WTC11 (cell line): ENCODE measurements at regions not wholly inside any gene's neighbourhood (a gene's known extent, or its start where the extent isn't known, plus 50 kb on each side); places are given as distances from the start of the nearest gene placed in this dataset.

ENCODE experiments used
- ATAC-seq: fragments of 200-7000 bp; cut with Tn5 transposase; 2 replicates; pipeline ENCODE4 v1.10.0; 2021; ENCODE audit warnings: mild to moderate bottlenecking, moderate library complexity
- CTCF ChIA-PET: fragments of 300-600 bp; sonication (Branson Sonifier 250); formaldehyde crosslinking; loops from one replicate; lab custom pipeline; 2021; ENCODE audit warnings: antibody characterized with exemption; lab: Charles Lee
- POLR2A ChIA-PET: fragments of 350-600 bp; sonication (Branson Sonifier 250); formaldehyde crosslinking; loops from one replicate; lab custom pipeline; 2021; ENCODE audit warnings: antibody characterized with exemption; lab: Charles Lee
- DNase-seq: peaks from one replicate; pipeline ENCODE4 v3.0.0; 2021; ENCODE audit warnings: low spot score
- H3K27ac Mint-ChIP-seq: 2 replicates; pipeline ENCODE4 v1.8.0; 2021; ENCODE audit warnings: mixed read lengths
- H3K27me3 Mint-ChIP-seq: 2 replicates; pipeline ENCODE4 v1.8.0; 2021; ENCODE audit warnings: low read depth, mild to moderate bottlenecking, moderate library complexity, mixed read lengths
- H3K36me3 Mint-ChIP-seq: 2 replicates; pipeline ENCODE4 v1.8.0; 2021; ENCODE audit warnings: mixed read lengths
- H3K4me1 Mint-ChIP-seq: 2 replicates; pipeline ENCODE4 v1.8.0; 2022; ENCODE audit warnings: mixed read lengths
- H3K4me3 Mint-ChIP-seq: 2 replicates; pipeline ENCODE4 v1.8.0; 2021; ENCODE audit warnings: mild to moderate bottlenecking, moderate library complexity, mixed read lengths
- H3K9me3 Mint-ChIP-seq: 2 replicates; pipeline ENCODE4 v1.8.0; 2021; ENCODE audit warnings: mixed read lengths
- ATF3 ChIP-seq: sonication (generic); formaldehyde crosslinking; conservative IDR thresholded peaks from 2 replicates; pipeline ENCODE4 v1.8.1; 2022; ENCODE audit warnings: mild to moderate bottlenecking, missing genetic modification reagents
- CREM ChIP-seq: sonication (generic); formaldehyde crosslinking; IDR thresholded peaks from 2 replicates; pipeline ENCODE4 v1.8.1; 2022; ENCODE audit warnings: mild to moderate bottlenecking, missing genetic modification reagents, moderate library complexity
- E2F1 ChIP-seq: sonication (generic); formaldehyde crosslinking; IDR thresholded peaks from 2 replicates; pipeline ENCODE4 v1.8.0; 2022; ENCODE audit warnings: mild to moderate bottlenecking, missing genetic modification reagents
- E2F4 ChIP-seq: sonication (generic); formaldehyde crosslinking; IDR thresholded peaks from 2 replicates; pipeline ENCODE4 v1.8.1; 2022; ENCODE audit warnings: low read depth, mild to moderate bottlenecking, moderate library complexity, missing genetic modification reagents, borderline replicate concordance
- ERG ChIP-seq: fragments of 250-450 bp; sonication (Bioruptor Pico); IDR thresholded peaks from 2 replicates; pipeline ENCODE4 v1.8.0; 2021; ENCODE audit warnings: mild to moderate bottlenecking
- GTF2I ChIP-seq: fragments of 250-450 bp; sonication (Bioruptor Pico); conservative IDR thresholded peaks from 2 replicates; pipeline ENCODE4 v1.4.0; 2021; ENCODE audit warnings: mild to moderate bottlenecking
- IRF2 ChIP-seq: sonication (generic); formaldehyde crosslinking; IDR thresholded peaks from 2 replicates; pipeline ENCODE4 v1.8.0; 2022; ENCODE audit warnings: low read depth, missing genetic modification reagents, borderline replicate concordance
- NFATC4 ChIP-seq: fragments of 250-450 bp; sonication (Bioruptor Pico); IDR thresholded peaks from 2 replicates; pipeline ENCODE4 v1.9.0; 2021; ENCODE audit warnings: mild to moderate bottlenecking
- OVOL2 ChIP-seq: fragments of 250-450 bp; sonication (Bioruptor Pico); IDR thresholded peaks from 2 replicates; pipeline ENCODE4 v1.9.0; 2021; ENCODE audit warnings: mild to moderate bottlenecking, borderline replicate concordance
- SMAD3 ChIP-seq: sonication (generic); formaldehyde crosslinking; IDR thresholded peaks from 2 replicates; pipeline ENCODE4 v1.8.0; 2022; ENCODE audit warnings: missing genetic modification reagents, mild to moderate bottlenecking, borderline replicate concordance
- SOX15 ChIP-seq: fragments of 250-450 bp; sonication (Bioruptor Pico); IDR thresholded peaks from 2 replicates; pipeline ENCODE4 v1.9.0; 2021; ENCODE audit warnings: mild to moderate bottlenecking
- SP1 ChIP-seq: sonication (generic); formaldehyde crosslinking; conservative IDR thresholded peaks from 2 replicates; pipeline ENCODE4 v1.8.1; 2022; ENCODE audit warnings: missing genetic modification reagents
- TCF7 ChIP-seq: sonication (generic); formaldehyde crosslinking; IDR thresholded peaks from 2 replicates; pipeline ENCODE4 v1.8.0; 2022; ENCODE audit warnings: mild to moderate bottlenecking, low read depth, missing genetic modification reagents, moderate library complexity
- TP53 ChIP-seq: sonication (generic); formaldehyde crosslinking; IDR thresholded peaks from 2 replicates; pipeline ENCODE4 v1.8.1; 2023; ENCODE audit warnings: mild to moderate bottlenecking, missing genetic modification reagents
- ZBTB43 ChIP-seq: sonication (generic); formaldehyde crosslinking; IDR thresholded peaks from 2 replicates; pipeline ENCODE4 v1.8.1; 2023; ENCODE audit warnings: mild to moderate bottlenecking, missing genetic modification reagents
- ZMAT4 ChIP-seq: fragments of 250-450 bp; sonication (Bioruptor Pico); IDR thresholded peaks from 2 replicates; pipeline ENCODE4 v1.9.0; 2021; ENCODE audit warnings: mild to moderate bottlenecking
- ZNF263 ChIP-seq: sonication (generic); formaldehyde crosslinking; IDR thresholded peaks from 2 replicates; pipeline ENCODE4 v1.8.1; 2022; ENCODE audit warnings: low read depth, mild to moderate bottlenecking, moderate library complexity, missing genetic modification reagents
- ZNF317 ChIP-seq: sonication (generic); formaldehyde crosslinking; IDR thresholded peaks from 2 replicates; pipeline ENCODE4 v1.8.1; 2023; ENCODE audit warnings: low read depth, mild to moderate bottlenecking, moderate library complexity, missing genetic modification reagents, borderline replicate concordance
- ZNF423 ChIP-seq: fragments of 250-450 bp; sonication (Bioruptor Pico); IDR thresholded peaks from 2 replicates; pipeline ENCODE4 v2.1.2; 2022; ENCODE audit warnings: mild to moderate bottlenecking, moderate library complexity
- ZNF512 ChIP-seq: sonication (generic); formaldehyde crosslinking; IDR thresholded peaks from 2 replicates; pipeline ENCODE4 v1.8.1; 2022; ENCODE audit warnings: missing genetic modification reagents, borderline replicate concordance
- TF ChIP-seq, protein P1 (sequence below): sonication (generic); formaldehyde crosslinking; IDR thresholded peaks from 2 replicates; pipeline ENCODE4 v1.8.0; 2023; ENCODE audit warnings: missing genetic modification reagents
- TF ChIP-seq, protein P2 (sequence below): sonication (generic); formaldehyde crosslinking; IDR thresholded peaks from 2 replicates; pipeline ENCODE4 v1.8.1; 2023; ENCODE audit warnings: mild to moderate bottlenecking, missing genetic modification reagents, moderate library complexity
- TF ChIP-seq, protein P3 (sequence below): sonication (generic); formaldehyde crosslinking; IDR thresholded peaks from 2 replicates; pipeline ENCODE4 v1.8.0; 2022; ENCODE audit warnings: mild to moderate bottlenecking, missing genetic modification reagents
- TF ChIP-seq, protein P4 (sequence below): sonication (generic); formaldehyde crosslinking; IDR thresholded peaks from 2 replicates; pipeline ENCODE4 v1.8.1; 2022; ENCODE audit warnings: low read depth, missing genetic modification reagents, borderline replicate concordance

DNA sequence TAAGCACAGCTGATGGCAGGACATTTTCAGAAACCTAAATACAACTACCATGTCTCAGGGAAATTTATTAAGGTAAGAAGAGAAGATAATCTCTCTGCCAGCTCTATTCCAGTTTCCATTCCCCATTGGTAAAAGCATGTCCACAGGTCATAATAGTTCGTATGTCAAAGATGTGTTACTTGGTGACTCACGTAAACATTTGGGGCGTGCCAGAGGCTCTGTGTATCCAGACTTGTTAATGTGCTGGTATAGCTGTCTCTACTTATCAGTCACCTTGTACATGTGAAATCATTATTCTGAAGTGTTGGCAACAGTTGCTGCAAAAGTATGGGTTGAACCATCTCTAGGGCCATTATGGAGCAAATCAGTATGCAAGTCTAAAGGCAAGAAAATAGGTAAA is 1345.1 kb downstream of the SUCLG1 start (continued):
- TF ChIP-seq TP53 (CRISPR knock-in tag) (no peak), ATF3 (CRISPR knock-in tag) (no peak), ERG (no peak), TCF7 (CRISPR knock-in tag) (no peak), ZNF263 (CRISPR knock-in tag) (no peak), OVOL2 (no peak), NFATC4 (CRISPR knock-in tag) (no peak), E2F1 (CRISPR knock-in tag) (no peak), ZNF512 (no peak), ZNF317 (no peak), GTF2I (CRISPR knock-in tag) (no peak)
- TF ChIP-seq, protein P1, sequence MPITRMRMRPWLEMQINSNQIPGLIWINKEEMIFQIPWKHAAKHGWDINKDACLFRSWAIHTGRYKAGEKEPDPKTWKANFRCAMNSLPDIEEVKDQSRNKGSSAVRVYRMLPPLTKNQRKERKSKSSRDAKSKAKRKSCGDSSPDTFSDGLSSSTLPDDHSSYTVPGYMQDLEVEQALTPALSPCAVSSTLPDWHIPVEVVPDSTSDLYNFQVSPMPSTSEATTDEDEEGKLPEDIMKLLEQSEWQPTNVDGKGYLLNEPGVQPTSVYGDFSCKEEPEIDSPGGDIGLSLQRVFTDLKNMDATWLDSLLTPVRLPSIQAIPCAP: no peak

- Mint-ChIP-seq H3K36me3 (peaks cover 26% of the 10 kb centered on the region), H3K4me1 (no peaks in the 10 kb centered on the region), H3K4me3 (no peak overlapping the region), H3K27me3 (no peaks in the 10 kb centered on the region), H3K9me3 (peaks cover 31% of the 10 kb centered on the region), H3K27ac (no peak overlapping the region)
- ATAC-seq (no peak), DNase-seq (no peak)
- no peak for TF ChIP-seq SOX15
- TF ChIP-seq E2F4 (CRISPR knock-in tag): no peak
- TF ChIP-seq, protein P1: no peak
- TF ChIP-seq ZMAT4 (CRISPR knock-in tag): no peak
- no peak for TF ChIP-seq ZNF263 (CRISPR knock-in tag)
- TF ChIP-seq, protein P2, sequence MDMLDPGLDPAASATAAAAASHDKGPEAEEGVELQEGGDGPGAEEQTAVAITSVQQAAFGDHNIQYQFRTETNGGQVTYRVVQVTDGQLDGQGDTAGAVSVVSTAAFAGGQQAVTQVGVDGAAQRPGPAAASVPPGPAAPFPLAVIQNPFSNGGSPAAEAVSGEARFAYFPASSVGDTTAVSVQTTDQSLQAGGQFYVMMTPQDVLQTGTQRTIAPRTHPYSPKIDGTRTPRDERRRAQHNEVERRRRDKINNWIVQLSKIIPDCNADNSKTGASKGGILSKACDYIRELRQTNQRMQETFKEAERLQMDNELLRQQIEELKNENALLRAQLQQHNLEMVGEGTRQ (CRISPR knock-in tag): no peak
- TF ChIP-seq, protein P3, sequence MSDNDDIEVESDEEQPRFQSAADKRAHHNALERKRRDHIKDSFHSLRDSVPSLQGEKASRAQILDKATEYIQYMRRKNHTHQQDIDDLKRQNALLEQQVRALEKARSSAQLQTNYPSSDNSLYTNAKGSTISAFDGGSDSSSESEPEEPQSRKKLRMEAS (CRISPR knock-in tag): no peak
- TF ChIP-seq IRF2 (CRISPR knock-in tag): no peak
- no peak for TF ChIP-seq TP53 (CRISPR knock-in tag)
- TF ChIP-seq SMAD3 (CRISPR knock-in tag): no peak
- no peak for TF ChIP-seq ZBTB43 (CRISPR knock-in tag)
- no peak for TF ChIP-seq ZNF423
- TF ChIP-seq ZNF317: no peak
- no peak for TF ChIP-seq CREM (CRISPR knock-in tag)
- TF ChIP-seq SP1 (CRISPR knock-in tag): no peak
- TF ChIP-seq, protein P4, sequence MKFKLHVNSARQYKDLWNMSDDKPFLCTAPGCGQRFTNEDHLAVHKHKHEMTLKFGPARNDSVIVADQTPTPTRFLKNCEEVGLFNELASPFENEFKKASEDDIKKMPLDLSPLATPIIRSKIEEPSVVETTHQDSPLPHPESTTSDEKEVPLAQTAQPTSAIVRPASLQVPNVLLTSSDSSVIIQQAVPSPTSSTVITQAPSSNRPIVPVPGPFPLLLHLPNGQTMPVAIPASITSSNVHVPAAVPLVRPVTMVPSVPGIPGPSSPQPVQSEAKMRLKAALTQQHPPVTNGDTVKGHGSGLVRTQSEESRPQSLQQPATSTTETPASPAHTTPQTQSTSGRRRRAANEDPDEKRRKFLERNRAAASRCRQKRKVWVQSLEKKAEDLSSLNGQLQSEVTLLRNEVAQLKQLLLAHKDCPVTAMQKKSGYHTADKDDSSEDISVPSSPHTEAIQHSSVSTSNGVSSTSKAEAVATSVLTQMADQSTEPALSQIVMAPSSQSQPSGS: no peak
- ChIA-PET POLR2A (no interaction called here), CTCF (no interaction called here)
Observed at GRCh38 chr2:83112858-83113257, 1346.2 kb downstream of the SUCLG1 start.
